Osteocyte (in vitro differentiated cells): ENCODE measurements at regions not wholly inside any gene's neighbourhood (a gene's known extent, or its start where the extent isn't known, plus 50 kb on each side); places are given as distances from the start of the nearest gene placed in this dataset.

Experiments used
- DNase-seq: peaks from one replicate; pipeline ENCODE4 v3.0.0; 2021; ENCODE audit warnings: mixed read lengths; ENCODE audit not compliant: unreplicated experiment; ENCODE audit errors: extremely low spot score
- H3K27ac Mint-ChIP-seq: one replicate; pipeline ENCODE4 v1.8.0; 2021; ENCODE audit warnings: mild to moderate bottlenecking, mixed read lengths; ENCODE audit not compliant: unreplicated experiment
- H3K27me3 Mint-ChIP-seq: one replicate; pipeline ENCODE4 v1.8.0; 2021; ENCODE audit warnings: mixed read lengths; ENCODE audit not compliant: unreplicated experiment
- H3K36me3 Mint-ChIP-seq: one replicate; pipeline ENCODE4 v1.8.0; 2021; ENCODE audit warnings: mixed read lengths; ENCODE audit not compliant: unreplicated experiment
- H3K4me1 Mint-ChIP-seq: one replicate; pipeline ENCODE4 v1.8.0; 2021; ENCODE audit warnings: mixed read lengths; ENCODE audit not compliant: unreplicated experiment
- H3K4me3 Mint-ChIP-seq: one replicate; pipeline ENCODE4 v1.8.0; 2021; ENCODE audit warnings: mild to moderate bottlenecking, moderate library complexity, mixed read lengths; ENCODE audit not compliant: unreplicated experiment
- H3K9me3 Mint-ChIP-seq: one replicate; pipeline ENCODE4 v1.8.0; 2021; ENCODE audit warnings: mixed read lengths; ENCODE audit not compliant: unreplicated experiment
- TF ChIP-seq, protein P1 (sequence below): fragments of 200-600 bp; sonication (generic); IDR thresholded peaks from 2 replicates; pipeline ENCODE4 v1.5.0; 2021; ENCODE audit warnings: antibody characterized with exemption, mild to moderate bottlenecking, moderate library complexity

DNA sequence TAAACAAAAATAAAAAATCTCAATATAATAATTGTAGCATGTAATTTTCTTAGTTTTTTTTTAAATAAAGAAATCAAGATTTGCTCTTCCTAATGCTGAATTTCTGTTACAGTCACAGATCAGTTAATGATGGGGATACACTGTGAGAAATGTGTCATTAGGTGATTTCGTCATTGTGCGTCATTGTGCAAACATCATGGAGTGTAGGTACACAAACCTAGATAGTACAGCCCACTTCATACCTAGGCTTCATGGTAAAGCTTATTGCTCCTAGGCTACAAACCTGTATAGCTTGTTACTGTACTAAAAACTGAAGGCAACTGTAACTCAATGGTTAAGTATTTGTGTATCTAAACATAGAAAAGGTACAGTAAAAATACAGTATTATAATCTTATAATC is 74.4 kb upstream of the LSM8 start:
- Mint-ChIP-seq H3K36me3 (no peaks in the 10 kb centered on the region), H3K9me3 (peaks cover 6% of the 10 kb centered on the region), H3K27ac (no peak overlapping the region), H3K4me3 (no peak overlapping the region), H3K4me1 (no peaks in the 10 kb centered on the region), H3K27me3 (peaks cover 15% of the 10 kb centered on the region)
- TF ChIP-seq, protein P1, sequence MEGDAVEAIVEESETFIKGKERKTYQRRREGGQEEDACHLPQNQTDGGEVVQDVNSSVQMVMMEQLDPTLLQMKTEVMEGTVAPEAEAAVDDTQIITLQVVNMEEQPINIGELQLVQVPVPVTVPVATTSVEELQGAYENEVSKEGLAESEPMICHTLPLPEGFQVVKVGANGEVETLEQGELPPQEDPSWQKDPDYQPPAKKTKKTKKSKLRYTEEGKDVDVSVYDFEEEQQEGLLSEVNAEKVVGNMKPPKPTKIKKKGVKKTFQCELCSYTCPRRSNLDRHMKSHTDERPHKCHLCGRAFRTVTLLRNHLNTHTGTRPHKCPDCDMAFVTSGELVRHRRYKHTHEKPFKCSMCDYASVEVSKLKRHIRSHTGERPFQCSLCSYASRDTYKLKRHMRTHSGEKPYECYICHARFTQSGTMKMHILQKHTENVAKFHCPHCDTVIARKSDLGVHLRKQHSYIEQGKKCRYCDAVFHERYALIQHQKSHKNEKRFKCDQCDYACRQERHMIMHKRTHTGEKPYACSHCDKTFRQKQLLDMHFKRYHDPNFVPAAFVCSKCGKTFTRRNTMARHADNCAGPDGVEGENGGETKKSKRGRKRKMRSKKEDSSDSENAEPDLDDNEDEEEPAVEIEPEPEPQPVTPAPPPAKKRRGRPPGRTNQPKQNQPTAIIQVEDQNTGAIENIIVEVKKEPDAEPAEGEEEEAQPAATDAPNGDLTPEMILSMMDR = no peak
- DNase-seq = no peak

DNA sequence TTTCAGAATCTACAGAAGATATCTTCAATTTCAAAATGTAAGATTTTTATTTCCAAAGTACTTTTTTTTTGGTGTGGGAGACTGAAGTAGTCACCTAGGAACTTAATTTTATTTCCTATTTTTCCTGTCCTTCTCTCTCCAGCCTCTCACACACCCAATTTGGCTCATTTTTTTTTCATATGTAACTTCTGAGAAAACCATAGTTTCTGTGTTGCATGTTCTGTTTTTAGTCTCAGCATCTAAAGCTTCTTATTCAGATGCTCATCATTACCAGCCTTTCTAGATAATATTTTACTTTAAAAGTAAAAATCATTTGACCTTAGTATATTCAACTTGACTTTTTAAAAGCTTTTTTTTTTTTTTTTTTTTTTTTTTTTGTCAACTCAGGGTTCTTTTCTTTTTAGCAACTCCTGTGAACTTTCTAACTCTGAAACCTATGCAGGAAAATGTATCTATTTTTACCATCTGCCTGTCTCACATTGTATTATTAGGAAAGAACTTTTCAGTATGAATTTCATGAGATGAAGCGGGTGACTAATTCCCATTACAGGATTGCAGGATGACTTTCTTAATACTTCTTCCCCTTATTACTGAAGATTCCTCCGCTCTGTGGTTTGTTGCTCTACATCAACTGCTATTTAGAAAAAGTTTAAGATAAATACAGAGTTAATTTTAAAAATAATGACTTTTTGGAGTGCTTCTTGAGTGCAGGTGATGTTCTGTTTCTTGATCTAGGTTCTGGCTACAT is 73.6 kb upstream of the LSM8 start:
- H3K4me3 Mint-ChIP-seq = no peak overlapping the region
- TF ChIP-seq, protein P1 = no peak
- peaks cover 15% of the 10 kb centered on the region for H3K27me3 Mint-ChIP-seq
- H3K4me1 Mint-ChIP-seq = peaks cover 2% of the 10 kb centered on the region
- peaks cover 6% of the 10 kb centered on the region for H3K9me3 Mint-ChIP-seq
- H3K27ac Mint-ChIP-seq = no peak overlapping the region
- H3K36me3 Mint-ChIP-seq = no peaks in the 10 kb centered on the region
- no peak for DNase-seq

DNA sequence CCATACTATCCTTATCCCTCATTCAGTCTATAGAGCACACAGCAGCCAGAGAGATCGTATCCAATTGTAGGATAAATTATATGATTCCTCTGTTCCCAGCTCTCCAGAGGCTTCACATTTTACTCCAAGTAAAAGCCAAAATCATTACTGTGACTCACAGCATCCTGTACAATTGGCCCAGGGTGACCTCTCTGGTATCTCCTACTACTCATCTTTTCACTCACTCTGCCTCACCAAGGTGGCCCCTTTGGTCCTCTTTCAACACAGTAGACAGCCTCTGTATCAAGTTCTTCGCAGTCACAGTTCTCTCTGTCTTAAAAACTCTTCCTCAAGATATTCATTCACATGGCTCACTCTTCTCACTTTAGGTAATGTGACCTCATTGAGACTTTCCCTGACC is 72.6 kb upstream of the LSM8 start:
- peaks cover 6% of the 10 kb centered on the region for H3K9me3 Mint-ChIP-seq
- H3K36me3 Mint-ChIP-seq = no peaks in the 10 kb centered on the region
- no peak overlapping the region for H3K27ac Mint-ChIP-seq
- no peak overlapping the region for H3K4me3 Mint-ChIP-seq
- peaks cover 12% of the 10 kb centered on the region for H3K27me3 Mint-ChIP-seq
- no peak for DNase-seq
- H3K4me1 Mint-ChIP-seq = peaks cover 2% of the 10 kb centered on the region
- TF ChIP-seq, protein P1 = no peak

DNA sequence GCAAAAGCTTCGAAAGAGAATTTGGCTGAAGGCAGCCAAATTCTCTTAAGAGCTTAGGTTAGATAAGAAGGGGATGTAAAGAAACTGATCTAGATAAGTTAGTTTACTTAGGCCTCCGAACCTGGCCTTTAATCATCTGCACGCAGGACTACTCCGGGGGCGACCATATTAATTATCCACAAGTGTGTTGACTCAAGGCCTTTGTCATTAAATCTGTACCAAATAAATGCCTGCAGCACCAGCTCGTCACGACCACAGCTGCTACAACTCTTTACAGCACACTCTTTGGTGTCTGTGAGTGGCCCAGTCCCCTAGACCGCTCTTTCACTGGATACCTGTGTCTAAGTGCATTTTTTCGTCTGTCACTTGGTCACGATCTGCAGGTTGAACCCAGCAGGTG is 69.8 kb upstream of the LSM8 start:
- peaks cover 10% of the 10 kb centered on the region for H3K9me3 Mint-ChIP-seq
- peaks cover 9% of the 10 kb centered on the region for H3K27me3 Mint-ChIP-seq
- no peaks in the 10 kb centered on the region for H3K36me3 Mint-ChIP-seq
- DNase-seq = no peak
- peaks cover 2% of the 10 kb centered on the region for H3K4me1 Mint-ChIP-seq
- H3K27ac Mint-ChIP-seq = no peak overlapping the region
- no peak overlapping the region for H3K4me3 Mint-ChIP-seq
- TF ChIP-seq, protein P1 = no peak

DNA sequence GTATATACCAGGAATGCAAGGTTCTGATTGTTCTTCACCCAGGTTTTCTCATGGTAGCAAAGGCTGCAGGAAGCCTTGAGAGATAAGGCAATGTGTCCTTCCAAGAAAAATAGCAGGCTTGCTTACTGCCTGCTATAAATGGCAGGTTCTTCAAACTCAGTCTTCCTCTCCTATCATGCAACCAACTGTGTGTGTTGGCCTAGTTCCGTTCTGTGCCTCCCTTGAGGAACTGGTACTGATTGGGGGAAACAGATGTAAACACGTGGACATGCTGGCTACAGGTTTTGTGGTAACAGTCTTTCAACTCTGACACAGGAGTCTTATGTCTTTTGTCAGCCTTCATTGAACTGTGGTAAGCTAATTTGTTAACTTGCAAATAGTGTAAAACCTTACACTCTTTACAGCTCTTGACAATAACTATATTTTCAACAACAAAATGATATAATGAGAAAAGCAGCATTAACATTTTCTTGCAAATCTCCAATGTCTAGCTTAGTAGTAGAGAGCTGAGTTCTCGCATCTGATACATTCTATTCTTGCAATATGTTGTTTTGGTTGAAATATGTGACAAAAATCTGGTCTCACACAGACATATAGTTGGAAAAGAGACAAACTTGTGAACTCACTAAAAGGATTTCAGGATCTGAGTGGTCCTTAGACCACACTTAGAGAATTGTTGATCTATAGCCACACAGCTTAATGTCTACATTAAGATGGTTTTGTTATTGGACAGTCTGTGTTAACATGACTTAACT is 54.7 kb upstream of the LSM8 start:
- Mint-ChIP-seq H3K9me3 (peaks cover 25% of the 10 kb centered on the region), H3K4me3 (no peak overlapping the region), H3K36me3 (no peaks in the 10 kb centered on the region), H3K4me1 (no peaks in the 10 kb centered on the region), H3K27ac (no peak overlapping the region), H3K27me3 (peaks cover 2% of the 10 kb centered on the region)
- no peak for DNase-seq
- TF ChIP-seq, protein P1 = no peak
